CMK (cell line): ENCODE measurements at regions not wholly inside any gene's neighbourhood (a gene's known extent, or its start where the extent isn't known, plus 50 kb on each side); places are given as distances from the start of the nearest gene placed in this dataset.
"Not testable (repeated sequence)": the region's sequence is repeated elsewhere in the genome, so short reads cannot be mapped to it uniquely, and the experiment has no call there.

Experiments
- DNase-seq: peaks from one replicate; pipeline ENCODE4 v3.0.0-alpha.2; 2010; ENCODE audit warnings: low read depth

DNA sequence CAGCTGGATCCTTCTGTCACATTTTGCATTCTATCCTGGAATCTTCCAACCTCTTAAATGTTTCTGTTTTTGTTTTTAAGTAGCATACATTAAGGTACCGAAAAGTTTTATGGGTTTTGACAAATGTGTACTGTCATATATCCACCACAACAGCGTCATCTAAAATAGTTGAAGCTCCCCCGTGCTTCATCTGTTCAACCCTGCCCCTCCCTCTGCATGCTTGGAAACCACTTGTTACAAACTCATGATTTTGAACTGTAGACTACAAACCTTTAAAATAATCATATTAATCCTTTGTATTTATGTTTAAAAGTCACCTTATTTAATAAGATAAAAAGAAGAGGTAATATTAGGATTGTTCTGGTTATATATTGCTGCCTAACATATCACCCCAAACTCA lies 182.8 kb upstream of the SMIM30 start:
- DNase-seq = no peak

DNA sequence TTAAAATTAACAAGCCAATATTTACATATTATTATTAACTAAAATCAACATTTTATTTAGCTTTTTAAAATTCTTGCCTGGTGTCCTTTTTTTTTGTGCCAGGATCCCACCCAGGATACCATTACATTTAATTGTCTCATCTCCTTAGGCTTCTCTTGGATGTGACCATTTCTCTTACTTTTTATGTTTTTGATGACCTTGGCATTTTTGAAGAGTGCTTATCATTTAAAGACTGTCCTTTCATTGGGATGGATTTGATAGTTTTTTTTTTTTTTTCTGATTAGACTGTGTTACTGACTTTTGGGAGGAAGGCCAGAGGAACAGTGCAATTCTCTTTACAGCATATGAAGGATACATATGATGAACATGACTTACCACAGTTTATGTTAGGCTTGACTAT lies 181.4 kb upstream of the SMIM30 start:
- no peak for DNase-seq

GRCh38 chr7:113298501-113298900 lies 180.1 kb upstream of the SMIM30 start:
- no peak for DNase-seq

DNA sequence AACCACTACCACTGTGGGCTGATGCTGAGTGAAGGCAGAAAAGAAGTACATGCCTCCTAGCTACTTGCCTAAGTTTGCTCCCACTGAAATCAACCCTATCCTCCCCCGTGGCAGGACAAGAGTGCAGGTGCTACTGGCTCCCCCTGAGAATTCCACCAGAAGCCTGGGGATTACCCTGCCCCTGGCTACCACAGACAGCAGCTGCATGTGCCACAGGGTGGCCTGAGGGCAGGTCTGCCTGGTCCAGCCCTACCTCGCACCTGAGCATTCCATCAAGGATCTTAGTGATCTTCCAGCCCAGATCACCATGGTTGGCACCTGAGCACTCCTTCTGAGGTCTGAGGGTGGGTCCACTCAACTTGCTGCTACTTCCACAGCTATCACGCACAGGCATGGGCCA lies 176.4 kb upstream of the SMIM30 start:
- DNase-seq = no peak

DNA sequence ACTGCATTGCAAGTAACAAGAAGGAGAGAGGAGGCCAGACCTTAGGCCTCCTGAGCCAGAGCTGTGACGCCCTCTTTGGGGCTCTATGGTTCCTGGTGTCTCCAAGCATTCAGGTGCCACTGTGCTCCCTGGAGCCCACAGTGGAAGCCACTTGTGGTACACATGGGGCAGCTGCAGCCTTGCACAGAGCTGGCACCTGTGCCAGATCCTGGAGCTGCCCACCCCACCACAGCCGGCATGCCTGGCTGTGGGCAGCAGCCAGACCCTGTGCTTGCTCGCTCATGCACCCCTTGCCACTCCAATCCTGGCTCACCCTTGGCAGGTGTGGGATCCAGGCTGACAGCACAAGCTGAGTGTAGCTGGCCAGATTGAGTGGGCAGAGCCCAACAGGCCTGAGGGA lies 173.8 kb upstream of the SMIM30 start:
- no peak for DNase-seq

GRCh38 chr7:113291058-113291457 lies 172.7 kb upstream of the SMIM30 start:
- no peak for DNase-seq

DNA sequence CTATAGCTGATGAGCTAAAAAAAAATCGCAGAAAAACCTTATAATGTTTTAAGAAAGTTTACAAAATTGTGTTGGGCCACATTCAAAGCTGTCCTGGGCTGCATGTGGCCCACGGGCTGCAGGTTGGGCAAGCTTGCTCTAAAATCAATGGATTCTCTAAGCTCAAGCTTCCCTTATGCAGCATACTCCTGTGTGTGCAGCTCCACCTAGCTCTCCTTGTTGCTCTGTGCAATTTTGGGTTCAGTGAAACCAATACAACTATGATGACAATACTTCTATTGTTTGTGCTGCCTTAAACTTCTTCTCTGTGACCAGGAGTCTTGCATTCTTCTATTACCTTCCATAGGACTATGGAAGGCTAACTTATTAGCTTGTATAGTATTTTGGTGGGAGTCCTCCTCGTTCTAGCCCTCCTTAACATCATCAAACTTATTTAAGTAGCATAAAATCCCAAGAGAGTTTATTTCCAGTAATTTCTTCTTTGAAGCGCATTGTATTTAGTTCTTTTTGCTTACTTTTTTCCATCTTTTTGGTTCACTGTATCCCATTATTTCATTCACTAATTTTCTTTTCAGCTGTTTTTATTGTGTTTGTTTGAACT lies 170.9 kb upstream of the SMIM30 start:
- DNase-seq = no peak

- DNase-seq = no peak
These were observed 167.1 kb upstream of the SMIM30 start for GRCh38 chr7:113285411-113285810.

GRCh38 chr7:113283861-113284260 lies 165.5 kb upstream of the SMIM30 start:
- no peak for DNase-seq

DNA sequence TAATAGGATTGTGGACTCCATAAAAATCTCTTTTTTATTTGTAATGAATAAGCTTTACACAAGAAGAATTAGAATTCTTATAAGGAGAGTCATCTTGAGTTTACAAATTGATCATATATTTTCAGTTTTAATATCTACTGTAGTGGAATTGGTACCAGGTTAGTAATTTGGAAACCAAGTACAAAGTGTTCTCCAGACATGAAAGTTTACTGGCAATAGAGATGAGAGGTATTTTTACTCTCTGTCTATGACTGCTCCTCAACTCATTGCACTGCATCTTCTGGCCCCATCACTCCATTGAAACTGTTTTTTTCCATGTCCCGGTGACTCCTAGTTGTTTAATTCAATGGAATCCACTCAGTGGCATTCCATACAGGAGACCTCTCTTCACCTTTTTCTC lies 164.5 kb upstream of the SMIM30 start:
- no peak for DNase-seq

- DNase-seq = peak; percentile 48
These were observed 162.9 kb upstream of the SMIM30 start for GRCh38 chr7:113281223-113281622.

GRCh38 chr7:113279256-113279655 lies 160.9 kb upstream of the SMIM30 start:
- DNase-seq = no peak

GRCh38 chr7:113270790-113271189 lies 152.4 kb upstream of the SMIM30 start:
- no peak for DNase-seq

- DNase-seq = not testable (repeated sequence)
These were observed 151.2 kb upstream of the SMIM30 start for GRCh38 chr7:113269592-113269991.

DNA sequence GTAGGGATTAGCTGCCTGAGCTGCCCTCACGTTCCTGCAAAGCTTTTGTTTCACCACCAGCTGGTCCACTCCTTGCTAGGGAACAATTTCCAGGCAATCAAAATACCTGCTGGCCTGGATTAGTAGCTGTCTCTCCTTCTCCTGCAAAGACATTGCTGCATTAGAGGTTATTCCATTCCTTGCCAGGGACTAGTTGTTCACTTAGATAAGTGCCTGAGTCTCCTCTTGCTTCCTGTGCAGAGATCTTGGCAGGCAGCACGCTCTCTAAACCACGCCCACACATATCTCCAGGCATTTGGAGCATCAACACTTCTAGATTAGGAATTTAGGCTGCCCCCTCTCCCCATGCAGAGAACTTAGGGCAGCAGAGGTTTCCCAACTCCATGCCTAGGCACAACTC lies 150.4 kb upstream of the SMIM30 start:
- DNase-seq = no peak

- no peak for DNase-seq
These were observed 149.5 kb upstream of the SMIM30 start for GRCh38 chr7:113267885-113268284.

DNA sequence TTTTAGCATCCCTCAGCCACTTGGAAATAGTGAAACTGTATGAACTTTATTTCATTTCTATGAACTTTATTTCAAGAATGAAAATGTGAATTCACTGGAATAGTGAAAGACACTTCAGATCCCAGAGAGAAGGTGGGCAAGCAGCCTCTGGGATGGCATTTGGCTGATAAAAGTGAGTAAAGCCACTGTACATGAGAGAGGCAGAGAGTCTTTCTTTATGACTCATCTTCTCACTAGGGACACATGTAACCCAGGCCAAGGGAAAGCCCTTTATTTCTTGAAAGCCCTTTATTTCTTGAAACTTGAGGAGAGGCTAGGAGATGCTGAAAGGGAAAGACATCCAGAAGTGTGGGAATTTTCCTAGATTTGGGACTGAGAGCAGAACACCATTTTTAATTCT lies 148.9 kb upstream of the SMIM30 start:
- no peak for DNase-seq

DNA sequence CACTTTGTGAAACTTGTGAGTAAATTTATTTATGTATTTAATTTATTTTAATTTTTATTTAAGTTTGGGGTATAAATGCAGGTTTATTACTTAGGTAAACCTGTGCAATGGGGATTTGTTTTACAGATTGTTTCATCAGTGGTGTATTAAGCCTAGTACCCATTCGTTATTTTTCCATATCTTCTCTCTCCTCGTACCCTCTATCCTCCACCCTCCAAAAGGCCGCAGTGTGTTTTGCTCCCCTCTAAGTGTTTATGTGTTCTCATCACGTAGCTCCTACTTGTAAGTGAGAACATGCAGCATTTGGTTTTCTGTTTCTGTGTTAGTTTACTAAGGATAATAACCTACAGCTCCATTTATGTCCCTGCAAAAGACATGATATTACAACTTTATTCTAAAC lies 145.4 kb upstream of the SMIM30 start:
- DNase-seq = no peak

- DNase-seq = not testable (repeated sequence)
These were observed 144.9 kb upstream of the SMIM30 start for GRCh38 chr7:113263215-113263742.

- no peak for DNase-seq
These were observed 138.7 kb upstream of the SMIM30 start for GRCh38 chr7:113256883-113257531.

GRCh38 chr7:113247198-113247597 lies 128.8 kb upstream of the SMIM30 start:
- DNase-seq = no peak

GRCh38 chr7:113246738-113247137 lies 128.4 kb upstream of the SMIM30 start:
- DNase-seq = no peak

DNA sequence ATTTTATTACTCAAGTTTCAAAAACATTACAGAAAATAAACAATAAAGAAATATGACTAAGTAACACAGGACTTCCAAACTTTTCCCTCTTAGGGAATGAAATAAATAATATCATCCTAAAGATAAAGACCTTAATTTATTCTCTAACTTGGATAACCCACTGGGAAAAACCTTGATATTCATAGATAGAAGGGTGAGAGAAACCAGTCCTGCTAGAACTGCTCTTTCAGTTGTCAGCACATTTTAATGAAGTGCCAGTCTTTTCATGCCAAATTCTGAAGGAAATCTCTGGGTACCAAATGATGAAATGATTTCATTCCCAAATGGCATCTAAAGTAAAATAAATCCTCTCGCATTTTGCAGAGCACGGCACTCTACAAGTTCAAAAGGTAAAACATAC lies 114.5 kb upstream of the SMIM30 start:
- DNase-seq = no peak

GRCh38 chr7:113230691-113231090 lies 112.3 kb upstream of the SMIM30 start:
- no peak for DNase-seq
